NT2/D1 (cell line): ENCODE measurements at regions not wholly inside any gene's neighbourhood (a gene's known extent, or its start where the extent isn't known, plus 50 kb on each side); places are given as distances from the start of the nearest gene placed in this dataset.

Experiments used
- SUZ12 ChIP-seq: IDR thresholded peaks from 2 replicates; pipeline ENCODE4 v1.6.1; 2011; ENCODE audit not compliant: insufficient read length, insufficient read depth; ENCODE audit errors: extremely low read depth
- YY1 ChIP-seq: IDR thresholded peaks from 2 replicates; pipeline ENCODE4 v1.6.1; 2011; ENCODE audit not compliant: insufficient read length, insufficient read depth
- ZNF274 ChIP-seq: IDR thresholded peaks from 2 replicates; pipeline ENCODE4 v1.6.1; 2011; ENCODE audit warnings: mild to moderate bottlenecking, low read depth, low read length

DNA sequence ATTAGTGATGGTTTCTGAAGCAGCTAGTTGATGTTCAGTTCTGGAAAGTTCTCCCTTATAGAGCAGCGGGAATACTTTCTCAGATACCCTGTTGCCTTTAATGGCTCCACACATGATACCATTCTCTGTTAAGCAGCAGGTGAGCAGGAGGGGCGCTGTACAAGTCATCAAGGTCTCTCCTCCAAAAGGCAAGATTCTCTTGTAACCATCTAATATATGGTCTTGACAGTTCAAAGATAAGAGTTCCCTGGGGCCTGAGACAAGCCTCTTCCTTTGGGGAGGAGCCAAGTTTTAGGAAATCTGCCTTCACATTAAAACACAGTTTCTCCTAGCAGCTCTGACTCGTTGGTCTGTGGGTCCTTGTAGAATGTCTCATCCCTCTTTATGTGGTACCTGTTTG is 258.2 kb downstream of the QKI start:
- TF ChIP-seq YY1 (no peak), ZNF274 (no peak), SUZ12 (no peak)
